Mesodermal cell (in vitro differentiated cells): ENCODE measurements at regions not wholly inside any gene's neighbourhood (a gene's known extent, or its start where the extent isn't known, plus 50 kb on each side); places are given as distances from the start of the nearest gene placed in this dataset.

ENCODE experiments used
- H3K27ac ChIP-seq: 2 replicates; pipeline ENCODE4 v1.7.0; 2013; ENCODE audit warnings: mild to moderate bottlenecking, low read depth, low read length, moderate library complexity; ENCODE audit not compliant: severe bottlenecking
- H3K36me3 ChIP-seq: 2 replicates; pipeline ENCODE4 v1.7.1; 2013; ENCODE audit warnings: mild to moderate bottlenecking, low read length, moderate library complexity; ENCODE audit not compliant: control insufficient read depth, insufficient read depth
- H3K4me1 ChIP-seq: one replicate; pipeline ENCODE4 v1.7.1; 2013; ENCODE audit warnings: mild to moderate bottlenecking, low read length; ENCODE audit not compliant: insufficient read depth, control insufficient read depth, poor library complexity, severe bottlenecking
- H3K4me3 ChIP-seq: 2 replicates; pipeline ENCODE4 v1.7.0; 2013; ENCODE audit warnings: low read length, control low read depth, mild to moderate bottlenecking; ENCODE audit not compliant: insufficient read depth, poor library complexity, severe bottlenecking; ENCODE audit errors: extremely low read depth
- H3K9me3 ChIP-seq: 2 replicates; pipeline ENCODE4 v1.7.1; 2013; ENCODE audit warnings: mild to moderate bottlenecking, low read length, moderate library complexity; ENCODE audit not compliant: control insufficient read depth
- WGBS, 2 experiments: methylation state at CpG; one replicate each; pipeline ENCODE4 v1.1.5; 2013; ENCODE audit warnings: missing lambda C conversion rate in 2 of 2; ENCODE audit not compliant: insufficient coverage in 2 of 2; 5-methylcytosine and 5-hydroxymethylcytosine counted together

GRCh38 chr13:31910633-31911032 lies 120.9 kb upstream of the FRY start:
- H3K9me3 ChIP-seq: no peaks in the 10 kb centered on the region
- no peak overlapping the region for H3K4me3 ChIP-seq
- no CpG with 5 or more reads among the region's 2 CpGs for WGBS, 2 experiments
- H3K36me3 ChIP-seq: no peaks in the 10 kb centered on the region
- H3K4me1 ChIP-seq: no peaks in the 10 kb centered on the region
- no peak overlapping the region for H3K27ac ChIP-seq

GRCh38 chr13:31912647-31913401 lies 118.8 kb upstream of the FRY start:
- WGBS, 2 experiments: 95% methylated on average over 2 of the region's 2 CpGs; no CpG with 5 or more reads in 1 of the 2 experiments
- no peaks in the 10 kb centered on the region for H3K9me3 ChIP-seq
- H3K27ac ChIP-seq: no peak overlapping the region
- no peak overlapping the region for H3K4me3 ChIP-seq
- no peaks in the 10 kb centered on the region for H3K4me1 ChIP-seq
- H3K36me3 ChIP-seq: no peaks in the 10 kb centered on the region

- no peaks in the 10 kb centered on the region for H3K36me3 ChIP-seq
- WGBS, 2 experiments: 85 to 89% methylated on average over 2 of the region's 2 CpGs
- H3K27ac ChIP-seq: no peak overlapping the region
- no peaks in the 10 kb centered on the region for H3K4me1 ChIP-seq
- H3K9me3 ChIP-seq: no peaks in the 10 kb centered on the region
- H3K4me3 ChIP-seq: no peak overlapping the region
Measured at GRCh38 chr13:31913459-31913858, 118.1 kb upstream of the FRY start.

GRCh38 chr13:31914843-31915242 lies 116.7 kb upstream of the FRY start:
- WGBS, 2 experiments: 82 to 92% methylated on average over 4 of the region's 4 CpGs
- no peaks in the 10 kb centered on the region for H3K9me3 ChIP-seq
- no peak overlapping the region for H3K4me3 ChIP-seq
- H3K4me1 ChIP-seq: no peaks in the 10 kb centered on the region
- H3K27ac ChIP-seq: no peak overlapping the region
- H3K36me3 ChIP-seq: no peaks in the 10 kb centered on the region

- Histone ChIP-seq H3K9me3 (no peaks in the 10 kb centered on the region), H3K4me3 (no peak overlapping the region), H3K4me1 (no peaks in the 10 kb centered on the region), H3K36me3 (no peaks in the 10 kb centered on the region), H3K27ac (no peak overlapping the region)
- 90 to 93% methylated on average over 1 of the region's 2 CpGs for WGBS, 2 experiments
Measured at GRCh38 chr13:31918707-31919106, 112.9 kb upstream of the FRY start.

GRCh38 chr13:31919241-31919640 lies 112.3 kb upstream of the FRY start:
- no peaks in the 10 kb centered on the region for H3K4me1 ChIP-seq
- no peaks in the 10 kb centered on the region for H3K9me3 ChIP-seq
- 90% methylated on average over 2 of the region's 2 CpGs; no CpG with 5 or more reads in 1 of the 2 experiments for WGBS, 2 experiments
- H3K36me3 ChIP-seq: no peaks in the 10 kb centered on the region
- H3K4me3 ChIP-seq: no peak overlapping the region
- no peak overlapping the region for H3K27ac ChIP-seq

- H3K4me1 ChIP-seq: no peaks in the 10 kb centered on the region
- no peak overlapping the region for H3K4me3 ChIP-seq
- no peaks in the 10 kb centered on the region for H3K9me3 ChIP-seq
- H3K36me3 ChIP-seq: no peaks in the 10 kb centered on the region
- H3K27ac ChIP-seq: no peak overlapping the region
- WGBS, 2 experiments: 78% methylated on average over 1 of the region's 4 CpGs
Measured at GRCh38 chr13:31919971-31920726, 111.4 kb upstream of the FRY start.

- WGBS, 2 experiments: 90% methylated on average over 2 of the region's 2 CpGs; no CpG with 5 or more reads in 1 of the 2 experiments
Measured at GRCh38 chr13:31920727-31921100, 110.9 kb upstream of the FRY start.

GRCh38 chr13:31922724-31923123 lies 108.8 kb upstream of the FRY start:
- no peaks in the 10 kb centered on the region for H3K36me3 ChIP-seq
- no peak overlapping the region for H3K27ac ChIP-seq
- no peaks in the 10 kb centered on the region for H3K4me1 ChIP-seq
- 60% methylated on average over 1 of the region's 1 CpG; no CpG with 5 or more reads in 1 of the 2 experiments for WGBS, 2 experiments
- H3K9me3 ChIP-seq: no peaks in the 10 kb centered on the region
- no peak overlapping the region for H3K4me3 ChIP-seq

More at GRCh38 chr13:31920727-31921100, 110.9 kb upstream of the FRY start:
- H3K4me1 ChIP-seq: no peaks in the 10 kb centered on the region
- no peak overlapping the region for H3K4me3 ChIP-seq
- no peaks in the 10 kb centered on the region for H3K9me3 ChIP-seq
- H3K36me3 ChIP-seq: no peaks in the 10 kb centered on the region
- no peak overlapping the region for H3K27ac ChIP-seq

- H3K4me3 ChIP-seq: no peak overlapping the region
- no peaks in the 10 kb centered on the region for H3K4me1 ChIP-seq
- H3K36me3 ChIP-seq: no peaks in the 10 kb centered on the region
- H3K27ac ChIP-seq: no peak overlapping the region
- H3K9me3 ChIP-seq: no peaks in the 10 kb centered on the region
- WGBS, 2 experiments: 71 to 74% methylated on average over 2 to 3 of the region's 3 CpGs
Measured at GRCh38 chr13:31923134-31923763, 108.3 kb upstream of the FRY start.
